HG03432 (cell line): ENCODE measurements at regions not wholly inside any gene's neighbourhood (a gene's known extent, or its start where the extent isn't known, plus 50 kb on each side); places are given as distances from the start of the nearest gene placed in this dataset.
"Not testable (repeated sequence)": the region's sequence is repeated elsewhere in the genome, so short reads cannot be mapped to it uniquely, and the experiment has no call there.

Source experiments
- ATAC-seq: cut with Tn5 transposase; IDR thresholded peaks from one replicate; pipeline ENCODE4 v1.9.1; 2021; ENCODE audit warnings: mild to moderate bottlenecking, moderate library complexity; ENCODE audit not compliant: unreplicated experiment

- ATAC-seq = no peak
Observed at GRCh38 chr13:104580931-104581330, 1514.7 kb upstream of the SLC10A2 start.

- peak; percentile 69 for ATAC-seq
Observed at GRCh38 chr13:104577071-104577815, 1511.0 kb upstream of the SLC10A2 start.

GRCh38 chr13:104571893-104572229, 1505.6 kb upstream of the SLC10A2 start:
- no peak for ATAC-seq

- ATAC-seq = no peak
Observed at GRCh38 chr13:104571161-104571892, 1505.1 kb upstream of the SLC10A2 start.

GRCh38 chr13:104567114-104567513, 1500.9 kb upstream of the SLC10A2 start:
- ATAC-seq = no peak

GRCh38 chr13:104565888-104566287, 1499.7 kb upstream of the SLC10A2 start:
- no peak for ATAC-seq

GRCh38 chr13:104553896-104554295, 1487.7 kb upstream of the SLC10A2 start:
- ATAC-seq = no peak

GRCh38 chr13:104553186-104553585, 1487.0 kb upstream of the SLC10A2 start:
- no peak for ATAC-seq

GRCh38 chr13:104534847-104535246, 1468.6 kb upstream of the SLC10A2 start:
- ATAC-seq = no peak

- no peak for ATAC-seq
Observed at GRCh38 chr13:104532132-104532531, 1465.9 kb upstream of the SLC10A2 start.

GRCh38 chr13:104530741-104531140, 1464.5 kb upstream of the SLC10A2 start:
- ATAC-seq = no peak

- no peak for ATAC-seq
Observed at GRCh38 chr13:104526561-104526960, 1460.3 kb upstream of the SLC10A2 start.

GRCh38 chr13:104525467-104525866, 1459.2 kb upstream of the SLC10A2 start:
- ATAC-seq = no peak

- ATAC-seq = no peak
Observed at GRCh38 chr13:104522235-104523072, 1456.2 kb upstream of the SLC10A2 start.

GRCh38 chr13:104510422-104510821, 1444.2 kb upstream of the SLC10A2 start:
- ATAC-seq = no peak

GRCh38 chr13:104493502-104493901, 1427.3 kb upstream of the SLC10A2 start:
- not testable (repeated sequence) for ATAC-seq

- no peak for ATAC-seq
Observed at GRCh38 chr13:104491916-104492315, 1425.7 kb upstream of the SLC10A2 start.

GRCh38 chr13:104487006-104487405, 1420.8 kb upstream of the SLC10A2 start:
- no peak for ATAC-seq

GRCh38 chr13:104485571-104485970, 1419.4 kb upstream of the SLC10A2 start:
- ATAC-seq = no peak

- no peak for ATAC-seq
Observed at GRCh38 chr13:104483631-104484030, 1417.4 kb upstream of the SLC10A2 start.

GRCh38 chr13:104477261-104477660, 1411.0 kb upstream of the SLC10A2 start:
- no peak for ATAC-seq

GRCh38 chr13:104473936-104474335, 1407.7 kb upstream of the SLC10A2 start:
- ATAC-seq = no peak
